ENCODE measurements at regions not wholly inside any gene's neighbourhood (a gene's known extent, or its start where the extent isn't known, plus 50 kb on each side); places are given as distances from the start of the nearest gene placed in this dataset.
"Not testable (repeated sequence)": the region's sequence is repeated elsewhere in the genome, so short reads cannot be mapped to it uniquely, and the experiment has no call there.

GRCh38 chr5:13212886-13213285, 731.6 kb downstream of the DNAH5 start:
- DNase-seq = no peak

GRCh38 chr5:13211064-13211463, 733.4 kb downstream of the DNAH5 start:
- DNase-seq = no peak

GRCh38 chr5:13207112-13207511, 737.4 kb downstream of the DNAH5 start:
- no peak for DNase-seq

- DNase-seq = no peak
Measured at GRCh38 chr5:13201022-13201421, 743.5 kb downstream of the DNAH5 start.

- not testable (repeated sequence) for DNase-seq
Measured at GRCh38 chr5:13198226-13198625, 746.3 kb downstream of the DNAH5 start.

GRCh38 chr5:13189532-13189931, 755.0 kb downstream of the DNAH5 start:
- no peak for DNase-seq

- no peak for DNase-seq
Measured at GRCh38 chr5:13188371-13188770, 756.1 kb downstream of the DNAH5 start.

- no peak for DNase-seq
Measured at GRCh38 chr5:13187186-13187585, 757.3 kb downstream of the DNAH5 start.

- no peak for DNase-seq
Measured at GRCh38 chr5:13186177-13186576, 758.3 kb downstream of the DNAH5 start.

- DNase-seq = no peak
Measured at GRCh38 chr5:13179407-13180087, 764.9 kb downstream of the DNAH5 start.

- no peak for DNase-seq
Measured at GRCh38 chr5:13143630-13144029, 800.9 kb downstream of the DNAH5 start.

- no peak for DNase-seq
Measured at GRCh38 chr5:13143214-13143613, 801.3 kb downstream of the DNAH5 start.

- no peak for DNase-seq
Measured at GRCh38 chr5:13133951-13134350, 810.5 kb downstream of the DNAH5 start.

- no peak for DNase-seq
Measured at GRCh38 chr5:13115476-13115875, 829.0 kb downstream of the DNAH5 start.

GRCh38 chr5:13108265-13108664, 836.2 kb downstream of the DNAH5 start:
- no peak for DNase-seq

- no peak for DNase-seq
Measured at GRCh38 chr5:13107537-13107936, 837.0 kb downstream of the DNAH5 start.

GRCh38 chr5:13081116-13081515, 863.4 kb downstream of the DNAH5 start:
- no peak for DNase-seq

GRCh38 chr5:13072936-13073335, 871.6 kb downstream of the DNAH5 start:
- DNase-seq = not testable (repeated sequence)

- no peak for DNase-seq
Measured at GRCh38 chr5:13063088-13063487, 881.4 kb downstream of the DNAH5 start.

- no peak for DNase-seq
Measured at GRCh38 chr5:13045897-13046551, 898.5 kb downstream of the DNAH5 start.

GRCh38 chr5:13034061-13034460, 910.4 kb downstream of the DNAH5 start:
- no peak for DNase-seq

- DNase-seq = no peak
Measured at GRCh38 chr5:13029211-13029610, 915.3 kb downstream of the DNAH5 start.

- DNase-seq = no peak
Measured at GRCh38 chr5:13027874-13028273, 916.6 kb downstream of the DNAH5 start.

GRCh38 chr5:13019729-13020128, 924.8 kb downstream of the DNAH5 start:
- DNase-seq = no peak

- DNase-seq = no peak
Measured at GRCh38 chr5:13003457-13003856, 941.0 kb downstream of the DNAH5 start.
